ENCODE measurements at regions not wholly inside any gene's neighbourhood (a gene's known extent, or its start where the extent isn't known, plus 50 kb on each side); places are given as distances from the start of the nearest gene placed in this dataset.

GRCh38 chrX:147699061-147699460, 212.7 kb upstream of the FMR1 start:
- DNase-seq, result no peak

- DNase-seq, result no peak
These were observed 201.4 kb upstream of the FMR1 start for GRCh38 chrX:147710301-147710700.

- DNase-seq, result no peak
These were observed 178.3 kb upstream of the FMR1 start for GRCh38 chrX:147733369-147733768.

GRCh38 chrX:147735364-147735763, 176.4 kb upstream of the FMR1 start:
- DNase-seq, result no peak

- DNase-seq, result no peak
These were observed 175.7 kb upstream of the FMR1 start for GRCh38 chrX:147736045-147736444.

- no peak for DNase-seq
These were observed 174.0 kb upstream of the FMR1 start for GRCh38 chrX:147737690-147738089.

- DNase-seq, result no peak
These were observed 173.5 kb upstream of the FMR1 start for GRCh38 chrX:147738265-147738664.

GRCh38 chrX:147739196-147739595, 172.5 kb upstream of the FMR1 start:
- DNase-seq, result no peak

GRCh38 chrX:147741776-147742175, 169.9 kb upstream of the FMR1 start:
- no peak for DNase-seq

GRCh38 chrX:147749308-147749707, 162.4 kb upstream of the FMR1 start:
- no peak for DNase-seq

GRCh38 chrX:147757750-147758149, 154.0 kb upstream of the FMR1 start:
- DNase-seq, result no peak

- DNase-seq, result no peak
These were observed 148.6 kb upstream of the FMR1 start for GRCh38 chrX:147763131-147763530.

- DNase-seq, result no peak
These were observed 146.9 kb upstream of the FMR1 start for GRCh38 chrX:147764868-147765267.

GRCh38 chrX:147770858-147771257, 140.9 kb upstream of the FMR1 start:
- no peak for DNase-seq

GRCh38 chrX:147776988-147777387, 134.7 kb upstream of the FMR1 start:
- DNase-seq, result no peak

GRCh38 chrX:147779173-147779572, 132.5 kb upstream of the FMR1 start:
- no peak for DNase-seq

GRCh38 chrX:147781844-147782243, 129.9 kb upstream of the FMR1 start:
- no peak for DNase-seq

GRCh38 chrX:147788641-147789350, 122.9 kb upstream of the FMR1 start:
- no peak for DNase-seq

- DNase-seq, result no peak
These were observed 111.1 kb upstream of the FMR1 start for GRCh38 chrX:147800663-147801062.

GRCh38 chrX:147803948-147804347, 107.8 kb upstream of the FMR1 start:
- no peak for DNase-seq

GRCh38 chrX:147811803-147812202, 99.9 kb upstream of the FMR1 start:
- DNase-seq, result no peak

GRCh38 chrX:147827070-147827469, 84.6 kb upstream of the FMR1 start:
- no peak for DNase-seq

- DNase-seq, result no peak
These were observed 83.0 kb upstream of the FMR1 start for GRCh38 chrX:147828719-147829118.

- DNase-seq, result no peak
These were observed 78.9 kb upstream of the FMR1 start for GRCh38 chrX:147832707-147833348.
